Lower leg skin (tissue), 3 donors: ENCODE measurements at regions not wholly inside any gene's neighbourhood (a gene's known extent, or its start where the extent isn't known, plus 50 kb on each side); places are given as distances from the start of the nearest gene placed in this dataset.

Experiments
- CTCF ChIP-seq, 3 donors: fragments of 450-650 bp; IDR thresholded peaks; one replicate each; pipeline ENCODE4 v1.5.1; 2016; ENCODE audit warnings: antibody characterized with exemption in 3 of 3, mild to moderate bottlenecking in 3 of 3, moderate library complexity in 2 of 3
- POLR2A ChIP-seq, 2 donors: fragments of 450-650 bp; IDR thresholded peaks; one replicate each; pipeline ENCODE4 v1.6.1; 2016 to 2017; ENCODE audit warnings: antibody characterized with exemption in 2 of 2, mild to moderate bottlenecking in 1 of 2, moderate library complexity in 1 of 2

- TF ChIP-seq CTCF (IDR thresholded peaks at IDR 0.05) (no peak), POLR2A (IDR thresholded peaks at IDR 0.05) (no peak)
These were observed 423.3 kb downstream of the GLRX3 start for GRCh38 chr10:130559547-130559880.
